HL-60/S4 treated with retinoic acid at 250 ng/mL for 4 days and 3 days (cell line): ENCODE measurements at regions not wholly inside any gene's neighbourhood (a gene's known extent, or its start where the extent isn't known, plus 50 kb on each side); places are given as distances from the start of the nearest gene placed in this dataset.
"Not testable (repeated sequence)": the region's sequence is repeated elsewhere in the genome, so short reads cannot be mapped to it uniquely, and the experiment has no call there.

Source experiments
- in situ Hi-C: fragments of 300-500 bp; cut with MboI; formaldehyde crosslinking; loops from 2 replicates; pipeline ENCODE4 v1.7.0; 2022; ENCODE audit warnings: low sequenced_read_pairs

GRCh38 chr20:22729180-22729579, 144.8 kb upstream of the FOXA2 start:
- in situ Hi-C loops = no loop called here

GRCh38 chr20:22729616-22730236, 145.4 kb upstream of the FOXA2 start:
- in situ Hi-C loops = no loop called here

- in situ Hi-C loops = no loop called here
Observed at GRCh38 chr20:22732751-22733150, 148.4 kb upstream of the FOXA2 start.

GRCh38 chr20:22734946-22735647, 150.7 kb upstream of the FOXA2 start:
- in situ Hi-C loops = not testable (repeated sequence)

GRCh38 chr20:22740829-22741228, 156.5 kb upstream of the FOXA2 start:
- in situ Hi-C loops = no loop called here

- in situ Hi-C loops = no loop called here
Observed at GRCh38 chr20:22744341-22745193, 160.2 kb upstream of the FOXA2 start.

- in situ Hi-C loops = no loop called here
Observed at GRCh38 chr20:22745194-22745500, 160.8 kb upstream of the FOXA2 start.

- in situ Hi-C loops = no loop called here
Observed at GRCh38 chr20:22746957-22747356, 162.6 kb upstream of the FOXA2 start.

- in situ Hi-C loops = no loop called here
Observed at GRCh38 chr20:22752324-22752723, 168.0 kb upstream of the FOXA2 start.

- in situ Hi-C loops = no loop called here
Observed at GRCh38 chr20:22757424-22758183, 173.2 kb upstream of the FOXA2 start.

GRCh38 chr20:22758815-22759214, 174.4 kb upstream of the FOXA2 start:
- in situ Hi-C loops = no loop called here

GRCh38 chr20:22762576-22763256, 178.3 kb upstream of the FOXA2 start:
- in situ Hi-C loops = no loop called here

GRCh38 chr20:22763257-22763906, 179.0 kb upstream of the FOXA2 start:
- in situ Hi-C loops = no loop called here

GRCh38 chr20:22768266-22769178, 184.2 kb upstream of the FOXA2 start:
- in situ Hi-C loops = no loop called here

- in situ Hi-C loops = no loop called here
Observed at GRCh38 chr20:22770241-22770800, 185.9 kb upstream of the FOXA2 start.

GRCh38 chr20:22771706-22772105, 187.3 kb upstream of the FOXA2 start:
- in situ Hi-C loops = no loop called here

- in situ Hi-C loops = no loop called here
Observed at GRCh38 chr20:22773344-22773743, 189.0 kb upstream of the FOXA2 start.

- in situ Hi-C loops = no loop called here
Observed at GRCh38 chr20:22775256-22775655, 190.9 kb upstream of the FOXA2 start.

GRCh38 chr20:22775671-22776139, 191.3 kb upstream of the FOXA2 start:
- in situ Hi-C loops = no loop called here
